KBM-7 (cell line): ENCODE measurements at regions not wholly inside any gene's neighbourhood (a gene's known extent, or its start where the extent isn't known, plus 50 kb on each side); places are given as distances from the start of the nearest gene placed in this dataset.

Source experiments
- DNase-seq: peaks from one replicate; pipeline ENCODE4 v3.0.0-alpha.2; 2015
- in situ Hi-C: fragments of 300-500 bp; cut with MboI; formaldehyde crosslinking; loops from 2 replicates; pipeline ENCODE4 v1.14.3; 2020; ENCODE audit warnings: low sequenced_read_pairs, low pct_unique_long_range_greater_than_20kb, mixed read lengths

DNA sequence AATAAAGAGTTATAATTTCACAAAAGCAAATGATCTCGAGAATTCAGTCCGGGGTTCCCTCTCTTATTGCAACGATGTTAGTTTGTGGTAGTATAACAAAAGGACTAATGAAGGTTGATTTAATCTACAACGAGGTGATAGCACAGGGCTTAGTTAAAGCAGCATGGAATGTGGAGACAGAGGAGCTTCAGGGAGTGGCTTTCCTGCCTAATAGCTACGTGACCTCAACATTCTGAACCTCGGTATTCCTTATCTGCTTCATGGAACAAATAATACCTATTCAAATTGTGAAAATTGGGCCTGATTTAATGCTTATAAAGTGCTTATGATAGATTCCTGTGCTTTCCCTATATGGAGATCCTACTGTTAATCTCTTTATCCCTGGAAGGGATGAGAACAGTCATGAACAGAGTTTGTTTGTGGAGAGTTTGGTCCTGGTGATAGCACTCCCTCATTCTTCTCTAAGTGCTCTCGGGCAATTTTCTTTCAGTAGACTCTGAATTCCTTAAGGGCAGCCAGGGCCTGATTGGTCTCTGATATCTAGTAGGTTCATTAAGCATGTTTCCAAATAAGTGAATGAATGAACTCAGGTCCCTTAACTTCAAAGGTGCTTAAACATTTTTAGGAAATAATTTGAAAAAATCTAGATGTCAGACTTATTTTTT is 104.1 kb upstream of the TUT7 start:
- in situ Hi-C loops = loop anchor here (25.0 kb wide), 1 partner anchor 854 kb away; no protein-coding TSS in a partner anchor

DNA sequence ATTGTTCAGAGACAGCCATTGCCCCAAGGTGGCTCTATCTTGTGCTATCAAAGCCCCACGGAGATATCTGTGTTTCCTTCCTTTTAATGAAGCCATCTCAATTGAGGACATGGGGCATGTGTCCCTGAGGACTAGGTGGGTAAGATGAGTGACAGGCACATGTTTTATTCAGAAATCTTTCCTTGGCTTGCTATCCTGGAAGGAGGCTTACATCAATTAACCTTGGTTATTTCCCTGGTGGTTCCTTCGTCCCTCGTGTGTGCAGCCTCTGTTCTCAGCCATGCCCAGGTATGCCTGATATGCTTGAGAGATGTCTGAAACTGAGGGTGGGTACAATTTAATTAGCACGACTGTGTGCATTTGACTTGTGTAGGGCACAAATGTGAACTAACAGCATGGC is 102.2 kb upstream of the TUT7 start:
- in situ Hi-C loops = loop anchor here (25.0 kb wide), 1 partner anchor 856 kb away; no protein-coding TSS in a partner anchor
- DNase-seq = no peak

More for the DNA sequence above, 104.1 kb upstream of the TUT7 start:
- no peak for DNase-seq

DNA sequence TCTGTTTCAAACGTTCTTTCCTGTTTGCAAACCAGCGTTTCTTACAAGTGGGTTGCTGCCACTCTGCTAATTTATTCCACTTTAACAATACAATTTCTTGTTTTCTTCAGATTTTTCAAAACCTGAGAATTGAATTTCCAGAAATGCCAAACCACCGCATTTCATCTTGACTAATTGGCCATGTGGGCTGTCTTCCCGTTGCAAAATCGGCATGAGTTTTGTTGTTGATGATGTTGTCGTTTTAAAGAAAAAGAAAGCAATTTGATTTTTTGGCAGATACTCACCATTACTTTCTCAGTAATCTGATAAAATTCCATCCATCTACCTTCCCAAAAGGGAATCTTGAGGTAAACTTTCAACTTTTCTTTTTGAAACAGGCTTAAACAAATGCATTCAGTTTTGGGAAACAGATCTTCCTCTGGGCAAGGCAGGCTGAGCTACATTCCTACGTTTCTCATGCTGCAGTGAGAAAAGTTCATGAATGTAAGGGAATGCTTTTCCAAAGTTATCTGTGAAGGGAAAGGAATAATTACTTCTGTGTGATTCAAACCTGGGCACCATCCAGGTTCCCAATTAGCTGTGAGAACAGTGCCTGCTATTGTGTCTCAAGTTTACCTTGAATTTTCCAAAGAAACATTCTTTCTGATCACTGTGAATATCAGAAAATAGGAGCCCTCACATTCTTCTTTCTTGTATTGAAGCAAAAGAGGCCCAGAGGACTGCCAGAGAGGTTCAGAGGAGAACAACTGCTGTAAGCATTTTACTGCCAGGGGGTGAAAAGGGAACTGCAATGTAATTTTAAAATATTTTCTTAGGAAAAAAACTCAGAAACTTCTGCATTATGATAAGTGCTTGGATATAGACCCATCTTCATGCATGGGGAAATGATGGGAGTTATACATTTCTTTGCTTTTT is 100.7 kb upstream of the TUT7 start:
- no peak for DNase-seq
- in situ Hi-C loops = loop anchor here (25.0 kb wide), 1 partner anchor 857 kb away; no protein-coding TSS in a partner anchor

DNA sequence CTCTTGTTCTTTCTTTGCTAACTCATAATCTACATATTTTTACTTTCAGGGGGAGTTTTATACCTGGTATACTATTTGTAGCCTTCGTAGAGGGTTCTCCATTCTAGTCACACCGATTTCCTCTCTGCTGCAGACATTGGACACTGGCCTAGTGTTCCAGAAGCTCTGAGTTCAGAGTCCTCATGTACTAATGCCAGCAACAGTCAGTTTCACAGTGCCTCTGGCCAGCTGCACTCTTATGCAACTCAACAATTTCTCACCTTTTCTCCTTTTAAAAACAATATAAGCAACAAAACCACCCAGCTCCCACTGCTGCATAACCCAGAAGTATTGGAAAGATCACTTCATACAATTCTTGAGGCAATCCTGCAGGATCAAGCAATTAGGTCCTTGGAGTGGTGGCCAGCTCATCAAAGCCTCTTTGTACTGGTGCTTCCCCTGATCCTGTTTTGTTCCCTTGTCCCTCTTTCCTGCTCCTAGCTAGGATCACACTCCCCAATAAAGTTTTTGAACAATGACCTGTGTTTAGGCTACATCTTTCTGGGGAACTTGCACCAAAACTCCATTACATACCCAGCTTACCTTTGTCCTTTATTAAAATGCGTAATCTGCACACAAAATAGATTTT is 98.1 kb upstream of the TUT7 start:
- in situ Hi-C loops = loop anchor here (25.0 kb wide), 1 partner anchor 860 kb away; no protein-coding TSS in a partner anchor
- no peak for DNase-seq

DNA sequence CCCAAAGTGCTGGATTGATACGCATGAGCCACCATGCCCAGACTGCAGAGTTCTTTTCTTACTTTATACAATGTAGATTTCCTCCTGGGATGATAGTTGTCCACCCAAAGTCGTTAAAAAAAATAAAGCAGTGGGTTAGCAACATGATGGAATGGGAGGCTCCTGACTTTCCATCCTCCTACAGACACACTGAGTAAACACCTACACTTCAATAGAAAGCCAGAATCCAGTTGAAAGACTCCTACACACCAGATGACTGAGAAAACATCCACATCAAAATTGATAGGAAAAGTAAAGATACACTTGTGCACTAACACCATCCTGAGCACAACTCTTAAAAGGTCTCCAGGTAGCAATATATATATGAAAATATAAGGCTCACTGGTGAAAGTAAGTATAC is 95.0 kb upstream of the TUT7 start:
- DNase-seq = no peak
- in situ Hi-C loops = no loop called here

DNA sequence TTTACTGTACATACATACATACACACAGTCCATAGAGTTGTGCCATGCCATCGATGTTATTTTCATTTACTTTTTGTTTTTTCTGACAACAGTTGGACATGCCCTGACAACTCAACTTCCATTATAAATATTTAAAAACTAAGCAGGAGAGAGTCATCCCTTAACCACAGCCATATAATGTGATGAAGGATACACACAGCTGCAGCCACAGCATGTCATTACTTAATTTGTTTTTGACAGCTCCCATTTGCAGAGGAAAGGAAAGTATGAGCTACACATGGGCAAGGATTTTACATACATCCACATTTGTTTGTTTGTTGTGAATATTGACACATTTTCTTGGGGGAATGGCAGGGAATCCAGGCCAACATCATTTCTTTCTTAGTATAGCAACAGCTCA is 91.5 kb upstream of the TUT7 start:
- in situ Hi-C loops = no loop called here
- no peak for DNase-seq

DNA sequence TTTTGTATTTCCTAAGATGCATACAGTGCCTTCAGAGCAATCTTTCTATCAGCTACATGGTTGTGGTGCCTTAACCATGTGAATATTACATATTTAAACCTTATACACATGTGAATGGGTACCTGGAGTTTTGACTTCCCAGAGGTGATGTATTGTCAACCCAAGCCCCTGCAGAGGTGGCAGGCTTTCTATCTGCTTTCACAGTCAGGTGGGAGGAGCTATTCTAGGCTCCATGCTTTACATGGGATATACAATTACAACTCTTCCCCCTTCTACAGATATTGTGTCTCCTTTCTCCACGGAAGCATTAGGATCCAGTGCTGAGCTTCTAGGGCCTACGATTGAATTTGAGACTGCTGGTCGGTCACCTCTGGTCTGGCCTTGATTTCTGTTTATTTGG is 89.8 kb upstream of the TUT7 start:
- in situ Hi-C loops = no loop called here
- no peak for DNase-seq

DNA sequence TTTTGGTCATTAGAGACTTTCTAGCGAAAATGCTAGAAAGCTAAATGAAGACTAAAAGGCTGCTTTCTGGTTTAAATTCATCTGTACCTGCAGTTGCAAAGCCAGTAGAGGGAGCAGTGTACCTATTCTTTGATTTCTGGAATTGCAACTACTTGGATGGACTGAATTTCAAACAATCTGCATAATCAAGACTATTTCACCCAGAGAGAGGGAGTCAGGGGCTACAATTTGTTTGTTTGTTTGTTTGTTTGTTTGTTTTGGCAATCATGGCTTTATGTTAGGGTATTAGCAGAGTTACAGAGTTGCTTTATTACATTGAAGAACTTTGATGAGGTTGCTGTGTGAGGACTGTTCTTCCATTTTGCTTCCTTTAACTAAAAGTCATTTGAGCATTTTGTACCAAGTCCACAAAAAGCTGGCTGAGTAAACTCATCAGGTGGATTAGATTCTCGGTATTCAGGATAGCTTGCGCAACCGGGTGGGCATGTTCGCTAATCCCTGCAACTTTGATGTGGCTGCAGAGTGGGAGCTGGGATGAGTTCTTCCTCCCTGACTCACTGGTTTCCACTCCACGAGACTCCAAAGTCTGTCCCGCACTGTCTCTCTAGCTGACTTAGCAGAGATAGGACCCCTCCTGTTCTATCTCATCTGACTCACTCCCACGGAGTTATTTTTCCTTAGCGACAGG is 80.0 kb upstream of the TUT7 start:
- DNase-seq = peak; percentile 38
- in situ Hi-C loops = no loop called here

DNA sequence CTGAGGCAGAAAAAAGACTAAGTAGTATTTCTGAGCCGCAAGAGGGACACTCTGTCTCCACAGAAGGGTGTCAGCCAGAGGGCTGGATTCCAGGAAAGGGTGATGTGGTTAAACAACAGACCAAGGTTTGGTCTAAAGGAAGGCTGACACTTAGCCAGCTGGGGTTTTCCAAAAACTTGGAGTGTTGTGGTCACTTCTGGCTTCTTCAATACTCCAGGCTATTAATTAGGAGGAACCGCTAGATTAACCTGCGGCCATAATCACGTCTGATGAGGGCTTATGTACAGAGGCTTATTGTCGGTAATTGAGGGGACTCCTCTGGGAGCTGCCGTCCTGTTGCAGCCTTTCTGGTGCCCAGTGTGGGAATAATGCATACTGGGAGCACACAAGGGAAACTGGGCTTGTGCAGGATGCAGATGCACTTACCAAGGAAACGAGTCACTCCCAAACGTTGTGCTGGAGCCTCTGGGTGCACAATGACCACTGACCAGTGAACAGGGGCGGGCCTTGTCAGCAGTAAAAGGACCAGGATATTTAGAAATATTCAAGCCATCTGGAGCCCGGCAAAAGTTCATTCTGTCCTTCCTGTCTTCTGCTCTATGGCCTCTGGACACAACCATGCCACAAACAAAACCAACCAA is 70.2 kb upstream of the TUT7 start:
- in situ Hi-C loops = no loop called here
- no peak for DNase-seq

DNA sequence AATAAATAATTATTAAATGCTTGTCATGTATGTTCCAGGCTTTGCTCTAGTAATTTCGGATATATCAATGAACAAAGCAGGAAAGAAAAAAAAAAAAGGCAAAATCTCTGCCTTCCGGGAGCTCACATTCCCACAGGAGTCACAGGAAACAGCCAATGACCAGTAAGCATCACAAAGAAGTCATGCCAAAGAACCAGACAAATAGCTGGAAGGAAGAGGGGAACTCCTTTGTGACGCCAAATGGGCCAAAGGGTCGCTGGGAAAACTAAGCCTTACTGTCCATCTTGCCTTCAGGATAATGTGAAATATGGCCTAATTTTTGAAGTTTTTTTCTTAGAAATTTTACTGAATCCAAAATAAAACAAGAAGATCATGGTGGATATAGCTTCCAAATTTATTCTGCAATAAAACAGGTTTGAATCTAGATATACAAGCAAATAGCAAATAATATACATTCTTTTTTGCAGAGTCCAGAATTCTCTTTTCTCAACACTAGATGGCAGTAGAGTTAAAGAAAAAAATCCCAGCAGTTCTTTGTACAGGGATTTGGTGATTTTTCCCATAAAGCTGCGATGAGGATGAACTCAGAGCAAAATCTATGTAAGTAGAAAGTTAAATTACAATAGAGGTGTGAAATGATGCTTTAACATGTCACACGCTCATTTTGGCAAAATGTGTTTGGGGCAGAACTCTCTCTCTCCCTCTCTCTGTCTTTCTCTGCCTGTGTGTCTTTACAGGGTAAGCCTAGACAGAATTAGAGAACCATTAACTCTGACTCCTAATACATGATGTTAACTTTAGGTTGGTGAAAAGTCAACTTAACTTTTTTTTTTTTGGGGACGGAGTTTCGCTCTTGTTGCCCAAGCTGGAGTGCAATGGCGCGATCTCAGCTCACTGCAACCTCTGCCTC is 60.0 kb upstream of the TUT7 start:
- in situ Hi-C loops = no loop called here
- peak; percentile 69 for DNase-seq

DNA sequence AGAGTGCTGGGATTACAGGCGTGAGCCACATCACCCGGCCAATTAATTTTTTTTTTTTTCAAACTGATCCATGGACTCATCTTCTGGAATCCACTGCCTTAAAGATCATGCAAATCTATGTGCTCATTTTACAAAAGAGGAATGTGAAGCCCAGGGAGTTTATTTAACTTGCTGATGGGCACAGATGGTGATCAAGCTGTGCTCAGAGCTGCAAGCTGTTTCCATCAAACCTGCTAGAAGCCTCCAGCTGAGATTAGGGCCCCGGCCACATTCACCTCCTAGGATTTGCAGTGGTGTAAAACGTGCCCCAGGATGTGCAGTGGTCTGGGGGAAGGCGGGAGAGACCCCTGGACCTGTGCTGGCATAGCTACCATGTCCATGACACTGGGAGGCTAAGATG is 56.1 kb upstream of the TUT7 start:
- no peak for DNase-seq
- in situ Hi-C loops = no loop called here

DNA sequence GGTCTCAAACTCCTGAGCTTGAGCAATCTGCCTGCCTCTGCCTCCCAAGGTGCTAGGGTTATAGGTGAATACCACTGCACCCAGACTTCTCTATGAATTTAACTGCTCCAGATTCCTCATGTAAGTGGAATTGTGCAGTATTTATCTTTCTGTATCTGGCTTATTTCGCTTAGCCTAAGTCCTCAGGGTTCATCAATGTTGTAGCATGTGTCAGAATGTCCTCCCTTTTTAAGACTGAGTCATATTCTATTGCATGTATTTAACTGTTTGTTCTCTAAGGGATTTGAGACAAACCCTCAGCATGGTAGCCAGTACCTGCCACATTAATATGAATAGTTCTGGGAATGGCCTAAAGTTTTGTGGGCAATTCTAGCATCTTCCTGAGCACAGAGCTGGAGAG is 53.9 kb upstream of the TUT7 start:
- no peak for DNase-seq
- in situ Hi-C loops = no loop called here

DNA sequence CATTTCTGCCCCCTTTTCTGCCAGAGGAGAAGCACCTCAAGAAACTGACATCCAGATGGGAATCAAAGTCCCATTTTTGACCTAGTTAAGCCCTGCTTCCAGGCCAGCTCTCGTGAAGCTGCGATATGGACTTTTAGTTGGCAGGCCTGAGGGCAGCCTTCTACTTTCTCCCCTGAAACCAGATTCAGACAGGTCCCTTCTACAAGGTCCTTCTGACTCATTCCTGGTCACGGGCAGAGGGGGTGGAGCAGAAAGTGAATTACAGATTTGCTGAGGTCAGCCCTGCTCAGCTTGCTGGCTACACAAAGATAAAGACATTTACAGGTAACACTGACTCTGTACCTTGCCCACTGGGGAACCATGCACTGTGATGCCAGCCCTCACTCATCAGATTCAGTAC is 52.8 kb upstream of the TUT7 start:
- in situ Hi-C loops = no loop called here
- DNase-seq = no peak

DNA sequence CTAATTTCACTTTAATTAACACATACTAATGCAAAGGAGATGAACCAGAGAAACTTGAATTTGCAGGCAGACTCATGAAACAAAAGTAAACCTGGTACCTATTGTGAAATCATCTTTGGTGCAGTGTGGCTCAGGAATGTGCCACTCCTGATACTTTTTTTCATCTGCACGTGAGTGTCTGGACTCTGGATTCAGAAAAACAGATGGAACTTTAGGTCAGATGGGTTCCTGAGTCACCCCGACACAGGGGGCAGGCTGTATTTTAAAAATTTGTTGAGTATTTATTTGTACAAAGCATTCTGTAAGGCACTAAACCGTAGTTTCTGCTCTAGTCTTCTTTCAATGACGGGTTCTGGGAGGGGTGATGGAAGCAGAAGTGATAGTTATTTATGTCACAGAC is 52.2 kb upstream of the TUT7 start:
- in situ Hi-C loops = no loop called here

DNA sequence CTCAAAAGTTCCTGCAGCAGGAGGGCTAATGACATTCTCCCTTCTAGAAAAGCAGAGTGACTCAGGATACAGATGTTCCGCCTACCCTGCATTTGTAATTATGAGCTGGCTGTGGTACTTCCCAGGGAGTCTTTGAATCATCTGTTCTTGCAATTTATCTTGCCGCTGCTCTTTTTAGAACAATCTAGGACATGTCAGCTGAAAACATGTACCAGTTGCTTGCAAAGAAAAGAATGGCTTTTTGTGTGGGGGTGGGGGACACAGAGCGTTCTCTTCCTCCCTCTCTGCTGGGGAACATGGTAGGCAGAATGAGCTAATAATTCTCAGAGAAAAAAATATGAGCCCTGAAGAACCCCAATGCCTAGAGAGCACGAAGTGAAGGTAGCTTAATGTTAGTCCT is 51.7 kb upstream of the TUT7 start:
- peak; percentile 3 for DNase-seq

More for the DNA sequence above, 52.2 kb upstream of the TUT7 start:
- DNase-seq = no peak

DNA sequence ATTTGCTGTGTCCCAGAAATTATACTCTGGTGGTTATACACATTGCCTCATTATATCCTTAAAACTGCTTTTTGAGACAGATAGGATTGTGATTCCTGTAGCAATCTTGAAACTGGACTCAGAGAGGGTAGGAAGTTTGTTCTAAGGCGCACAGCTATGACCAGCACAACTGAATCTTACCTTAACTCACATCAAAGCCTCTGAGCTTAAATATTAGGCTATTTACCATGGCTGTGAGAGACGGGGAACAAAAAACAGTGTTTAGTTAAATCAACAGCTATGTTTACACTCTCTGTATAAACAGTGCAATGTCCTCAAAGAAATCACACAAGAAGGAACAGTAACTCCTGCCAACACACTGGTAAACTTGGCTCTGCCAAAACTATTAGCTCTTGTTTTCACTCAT is 50.9 kb upstream of the TUT7 start:
- in situ Hi-C loops = no loop called here
- no peak for DNase-seq

More for the DNA sequence above, 51.7 kb upstream of the TUT7 start:
- in situ Hi-C loops = no loop called here
